Tibial nerve (tissue), 4 donors: ENCODE measurements at regions not wholly inside any gene's neighbourhood (a gene's known extent, or its start where the extent isn't known, plus 50 kb on each side); places are given as distances from the start of the nearest gene placed in this dataset.

Experiments
- DNase-seq, 2 donors: peaks; one replicate each; pipeline ENCODE4 v3.0.0-alpha.2; 2019; ENCODE audit warnings: low spot score in 2 of 2
- H3K27ac ChIP-seq, 4 donors: fragments of 200-600 bp; sonication (generic) in 3 of 4; one replicate each; pipeline ENCODE4 v1.5.1; 2017 to 2019; ENCODE audit warnings: mild to moderate bottlenecking in 1 of 4
- H3K27me3 ChIP-seq, 2 donors: fragments of 200-600 bp; sonication (generic) in 1 of 2; one replicate each; pipeline versions ENCODE4 v1.5.1 to v1.6.0; 2017 to 2019
- H3K36me3 ChIP-seq, 3 donors: fragments of 200-600 bp; sonication (generic); one replicate each; pipeline ENCODE4 v1.5.1; 2018 to 2019
- H3K4me1 ChIP-seq, 4 donors: fragments of 200-600 bp; sonication (generic) in 3 of 4; one replicate each; pipeline ENCODE4 v1.5.1; 2017 to 2019
- H3K4me3 ChIP-seq, 4 donors: fragments of 200-600 bp; sonication (generic) in 3 of 4; one replicate each; pipeline ENCODE4 v1.5.1; 2017 to 2019; ENCODE audit warnings: mild to moderate bottlenecking in 1 of 4, moderate library complexity in 1 of 4
- H3K9me3 ChIP-seq, 4 donors: fragments of 200-600 bp; sonication (generic) in 3 of 4; one replicate each; pipeline ENCODE4 v1.5.1; 2017 to 2019
- EP300 ChIP-seq, 2 donors: sonication (generic); formaldehyde crosslinking; IDR thresholded peaks; one replicate each; pipeline ENCODE4 v1.6.1; 2017; ENCODE audit warnings: antibody characterized with exemption in 2 of 2, mild to moderate bottlenecking in 1 of 2
- POLR2A ChIP-seq, 2 donors: fragments of 450-650 bp; IDR thresholded peaks; one replicate each; pipeline ENCODE4 v1.6.1; 2017; ENCODE audit warnings: antibody characterized with exemption in 2 of 2, mild to moderate bottlenecking in 2 of 2, moderate library complexity in 2 of 2
- WGBS, 2 donors: methylation state at CpG; one replicate each; pipeline ENCODE4 v1.1.5; 2018; 5-methylcytosine and 5-hydroxymethylcytosine counted together
- TF ChIP-seq, protein P1 (sequence below), 5 experiments: fragments of 200-600 bp in 3 of 5; fragments of 450-650 bp in 2 of 5; sonication (generic) in 3 of 5; IDR thresholded peaks; one replicate each; pipeline ENCODE4 v1.5.1; 2016 to 2019; ENCODE audit warnings: antibody characterized with exemption in 5 of 5, mild to moderate bottlenecking in 3 of 5, moderate library complexity in 2 of 5

DNA sequence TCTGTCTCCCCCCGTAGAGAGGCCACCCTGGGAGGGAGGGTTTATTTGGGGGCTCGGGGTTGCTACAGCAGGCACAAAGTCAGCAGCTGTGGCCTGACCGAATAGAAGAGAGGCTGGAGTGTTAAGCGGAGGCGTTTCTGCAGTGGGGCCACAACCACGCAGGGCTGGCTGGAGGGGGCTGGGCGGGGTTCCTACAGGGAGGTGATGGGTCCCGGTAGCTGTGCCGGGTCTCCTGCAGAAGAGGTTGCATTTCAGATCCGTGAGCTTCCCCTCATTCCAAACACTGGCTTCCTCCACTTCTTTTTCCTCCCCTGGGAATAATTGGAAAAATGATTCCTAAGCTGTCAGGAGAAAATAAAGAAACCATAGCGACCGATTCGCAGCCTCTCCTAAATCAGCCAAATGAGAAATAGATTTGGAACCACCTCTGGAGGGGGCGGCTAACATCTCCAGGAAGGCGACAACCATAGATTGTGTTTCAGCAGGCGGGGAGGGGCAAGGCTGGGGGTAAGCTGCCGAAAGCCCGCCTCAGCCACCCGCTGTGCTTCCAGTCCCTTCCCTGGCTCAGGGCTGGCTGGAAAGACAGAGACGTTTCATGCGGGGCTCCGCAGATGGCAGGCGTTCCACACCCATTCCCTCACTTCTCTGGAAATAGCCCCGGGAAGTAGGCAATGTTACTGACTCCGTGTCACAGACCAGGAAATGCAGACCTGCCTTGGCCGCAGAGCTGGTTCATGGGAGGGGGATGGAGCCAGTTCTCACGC, 85.6 kb upstream of the TAF1B start:
- Histone ChIP-seq H3K27ac (peak overlapping the region in 2 of 4 donors; percentile 11 to 13), H3K36me3 (no peaks in the 10 kb centered on the region), H3K27me3 (no peaks in the 10 kb centered on the region), H3K4me1 (peaks cover 0 to 47% (median 18%) of the 10 kb centered on the region in 4 donors), H3K4me3 (peak overlapping the region; percentile 19 to 32 (median 20)), H3K9me3 (no peaks in the 10 kb centered on the region)
- TF ChIP-seq EP300 (IDR thresholded peaks at IDR 0.05) (no peak), POLR2A (IDR thresholded peaks at IDR 0.05) (no peak)
- TF ChIP-seq, protein P1, sequence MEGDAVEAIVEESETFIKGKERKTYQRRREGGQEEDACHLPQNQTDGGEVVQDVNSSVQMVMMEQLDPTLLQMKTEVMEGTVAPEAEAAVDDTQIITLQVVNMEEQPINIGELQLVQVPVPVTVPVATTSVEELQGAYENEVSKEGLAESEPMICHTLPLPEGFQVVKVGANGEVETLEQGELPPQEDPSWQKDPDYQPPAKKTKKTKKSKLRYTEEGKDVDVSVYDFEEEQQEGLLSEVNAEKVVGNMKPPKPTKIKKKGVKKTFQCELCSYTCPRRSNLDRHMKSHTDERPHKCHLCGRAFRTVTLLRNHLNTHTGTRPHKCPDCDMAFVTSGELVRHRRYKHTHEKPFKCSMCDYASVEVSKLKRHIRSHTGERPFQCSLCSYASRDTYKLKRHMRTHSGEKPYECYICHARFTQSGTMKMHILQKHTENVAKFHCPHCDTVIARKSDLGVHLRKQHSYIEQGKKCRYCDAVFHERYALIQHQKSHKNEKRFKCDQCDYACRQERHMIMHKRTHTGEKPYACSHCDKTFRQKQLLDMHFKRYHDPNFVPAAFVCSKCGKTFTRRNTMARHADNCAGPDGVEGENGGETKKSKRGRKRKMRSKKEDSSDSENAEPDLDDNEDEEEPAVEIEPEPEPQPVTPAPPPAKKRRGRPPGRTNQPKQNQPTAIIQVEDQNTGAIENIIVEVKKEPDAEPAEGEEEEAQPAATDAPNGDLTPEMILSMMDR (IDR thresholded peaks at IDR 0.05), result no peak
- 5 to 9% methylated on average over 27 of the region's 27 CpGs for WGBS, 2 donors
- DNase-seq, result no peak

DNA sequence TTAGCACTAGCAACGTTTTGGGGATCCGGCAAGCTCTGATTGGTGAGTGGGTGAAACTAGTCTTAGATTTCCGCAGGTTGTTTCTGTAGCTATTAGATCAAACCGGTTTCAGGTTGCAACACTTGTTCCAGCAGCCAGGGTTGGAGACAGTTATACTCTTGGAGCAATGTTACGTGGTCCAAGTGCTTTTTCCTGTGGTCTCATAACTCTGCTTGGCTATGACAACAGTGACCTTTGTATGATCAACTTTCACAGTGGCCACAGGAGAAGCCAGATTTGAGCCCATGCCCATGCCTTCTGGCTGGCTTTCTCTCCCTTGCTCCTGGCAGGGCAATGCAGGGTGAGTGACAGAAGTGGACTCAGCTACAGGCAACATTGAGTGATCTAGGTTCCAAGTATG, 84.5 kb upstream of the TAF1B start:
- Histone ChIP-seq H3K27ac (no peak overlapping the region), H3K4me1 (peaks cover 0 to 36% (median 12%) of the 10 kb centered on the region in 4 donors), H3K4me3 (no peak overlapping the region), H3K9me3 (no peaks in the 10 kb centered on the region), H3K36me3 (no peaks in the 10 kb centered on the region), H3K27me3 (no peaks in the 10 kb centered on the region)
- WGBS, 2 donors, result 74 to 80% methylated on average over 5 of the region's 5 CpGs
- DNase-seq, result no peak
- TF ChIP-seq EP300 (IDR thresholded peaks at IDR 0.05) (no peak), POLR2A (IDR thresholded peaks at IDR 0.05) (no peak)
- TF ChIP-seq, protein P1 (IDR thresholded peaks at IDR 0.05), result no peak

DNA sequence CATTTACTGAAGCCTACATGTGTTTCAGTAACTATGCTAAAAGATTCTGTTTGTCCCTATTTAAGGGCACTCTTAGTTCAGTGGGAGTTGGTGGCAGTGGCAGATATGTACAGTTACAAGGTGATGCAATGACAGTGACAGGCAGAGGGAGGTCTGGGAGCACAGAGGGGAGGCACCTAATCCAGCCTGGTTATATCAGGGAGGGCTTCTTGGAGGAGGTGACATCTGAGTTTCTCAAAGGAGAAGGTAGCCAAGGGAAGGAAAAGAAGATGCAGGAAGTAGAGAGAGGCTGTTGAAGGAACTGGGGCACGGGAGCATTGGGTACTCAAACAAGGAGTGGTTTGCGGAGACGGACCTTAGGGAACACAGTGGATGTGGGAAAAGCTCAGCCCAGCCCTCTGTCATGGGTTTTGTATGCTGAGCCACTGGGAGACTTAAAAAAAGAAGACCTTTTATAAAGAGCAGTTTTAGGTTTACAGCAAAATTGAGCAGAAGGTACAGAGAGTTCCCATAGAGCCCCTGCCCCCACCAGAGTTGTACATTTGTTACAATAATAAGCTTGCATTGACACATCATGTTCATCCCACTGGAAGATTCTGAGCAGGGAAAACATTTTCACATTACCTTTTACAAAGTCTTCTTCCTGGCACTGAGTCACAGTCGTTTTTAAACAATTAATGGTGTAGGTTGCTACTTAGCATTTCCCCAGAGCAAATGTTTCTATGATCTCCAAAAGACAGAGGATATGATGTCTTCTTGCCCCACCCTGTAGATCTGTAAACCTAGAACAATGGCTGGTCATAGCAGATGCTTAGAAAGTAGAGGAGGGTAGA, 83.0 kb upstream of the TAF1B start:
- TF ChIP-seq POLR2A (IDR thresholded peaks at IDR 0.05) (no peak), EP300 (IDR thresholded peaks at IDR 0.05) (no peak)
- TF ChIP-seq, protein P1 (IDR thresholded peaks at IDR 0.05), result no peak
- Histone ChIP-seq H3K4me3 (no peak overlapping the region), H3K27me3 (no peaks in the 10 kb centered on the region), H3K4me1 (peaks cover 0 to 33% (median 9%) of the 10 kb centered on the region in 4 donors), H3K27ac (no peak overlapping the region), H3K9me3 (no peaks in the 10 kb centered on the region), H3K36me3 (no peaks in the 10 kb centered on the region)
- WGBS, 2 donors, result 70% methylated on average over 4 of the region's 4 CpGs
- DNase-seq, result no peak

DNA sequence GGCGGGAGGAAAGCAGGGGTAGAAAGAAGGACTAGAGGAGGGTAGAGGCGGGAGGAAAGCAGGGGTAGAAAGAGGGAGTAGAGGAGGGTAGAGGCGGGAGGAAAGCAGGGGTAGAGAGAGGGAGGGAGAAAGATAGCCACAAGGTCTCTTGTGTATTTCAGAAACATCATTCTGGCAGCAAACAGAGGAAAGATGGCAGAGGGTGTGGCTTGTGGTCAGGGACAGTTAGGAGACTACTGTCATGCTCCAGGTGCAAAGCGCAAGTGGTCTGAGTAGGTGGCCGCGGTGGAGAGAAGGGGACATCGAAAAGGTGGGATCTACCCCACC, 82.4 kb upstream of the TAF1B start:
- 86% methylated on average over 7 of the region's 7 CpGs for WGBS, 2 donors

More for the DNA sequence above, 82.4 kb upstream of the TAF1B start:
- H3K4me3 ChIP-seq, result no peak overlapping the region
- no peak for TF ChIP-seq POLR2A (IDR thresholded peaks at IDR 0.05)
- TF ChIP-seq, protein P1 (IDR thresholded peaks at IDR 0.05), result no peak
- TF ChIP-seq EP300 (IDR thresholded peaks at IDR 0.05), result no peak
- no peaks in the 10 kb centered on the region for H3K27me3 ChIP-seq
- no peak for DNase-seq
- no peaks in the 10 kb centered on the region for H3K36me3 ChIP-seq
- no peak overlapping the region for H3K27ac ChIP-seq
- H3K9me3 ChIP-seq, result no peaks in the 10 kb centered on the region
- H3K4me1 ChIP-seq, result peaks cover 0 to 33% (median 9%) of the 10 kb centered on the region in 4 donors
